ENCODE measurements at regions not wholly inside any gene's neighbourhood (a gene's known extent, or its start where the extent isn't known, plus 50 kb on each side); places are given as distances from the start of the nearest gene placed in this dataset.

GRCh38 chr11:43585877-43586608, 94.5 kb upstream of the HSD17B12 start:
- TF ChIP-seq CTCF (IDR thresholded peaks at IDR 0.05) (no peak), POLR2A (IDR thresholded peaks at IDR 0.05) (no peak)
